H9 (cell line): ENCODE measurements at regions not wholly inside any gene's neighbourhood (a gene's known extent, or its start where the extent isn't known, plus 50 kb on each side); places are given as distances from the start of the nearest gene placed in this dataset.

Experiments used
- DNase-seq: peaks from one replicate; pipeline ENCODE4 v3.0.0-alpha.2; 2017
- H2AFZ ChIP-seq: one replicate; pipeline ENCODE4 v1.6.1; 2013; ENCODE audit warnings: mild to moderate bottlenecking, low read length, control low read depth, moderate library complexity
- H2AK5ac ChIP-seq: 2 replicates; pipeline ENCODE4 v1.6.1; 2013; ENCODE audit warnings: low read length, control low read depth, mixed read lengths; ENCODE audit not compliant: insufficient read length
- H2BK120ac ChIP-seq: one replicate; pipeline ENCODE4 v1.6.1; 2013; ENCODE audit warnings: low read depth, mild to moderate bottlenecking, low read length, control low read depth, inconsistent platforms; ENCODE audit not compliant: poor library complexity, severe bottlenecking
- H2BK12ac ChIP-seq: 2 replicates; pipeline ENCODE4 v1.6.1; 2013; ENCODE audit warnings: low read length, control low read depth, mixed read lengths, low read depth; ENCODE audit not compliant: insufficient read length
- H2BK15ac ChIP-seq: 2 replicates; pipeline ENCODE4 v1.6.1; 2013; ENCODE audit warnings: low read depth, low read length, control low read depth
- H2BK20ac ChIP-seq: one replicate; pipeline ENCODE4 v1.6.1; 2013; ENCODE audit warnings: low read depth, mild to moderate bottlenecking, low read length, control low read depth, inconsistent platforms; ENCODE audit not compliant: poor library complexity, severe bottlenecking
- H2BK5ac ChIP-seq: 2 replicates; pipeline ENCODE4 v1.6.1; 2013; ENCODE audit warnings: low read length, control low read depth, mixed read lengths; ENCODE audit not compliant: insufficient read length
- H3K14ac ChIP-seq: 2 replicates; pipeline ENCODE4 v1.6.1; 2013; ENCODE audit warnings: low read length, control low read depth; ENCODE audit not compliant: insufficient read depth
- H3K18ac ChIP-seq: 2 replicates; pipeline ENCODE4 v1.6.1; 2013; ENCODE audit warnings: low read depth, mild to moderate bottlenecking, mixed read lengths, low read length, control low read depth; ENCODE audit not compliant: insufficient read length
- H3K23ac ChIP-seq: 2 replicates; pipeline ENCODE4 v1.6.1; 2013; ENCODE audit warnings: low read length, control low read depth, mixed read lengths, low read depth; ENCODE audit not compliant: insufficient read length
- H3K23me2 ChIP-seq: 2 replicates; pipeline ENCODE4 v1.6.1; 2013; ENCODE audit warnings: low read depth, mild to moderate bottlenecking, mixed read lengths, low read length, control low read depth; ENCODE audit not compliant: insufficient read length, poor library complexity, severe bottlenecking
- H3K27ac ChIP-seq: 2 replicates; pipeline ENCODE4 v1.5.1; 2013; ENCODE audit warnings: low read length, control low read depth, mixed read lengths, low read depth; ENCODE audit not compliant: insufficient read length
- H3K27me3 ChIP-seq: 2 replicates; pipeline ENCODE4 v1.6.1; 2013; ENCODE audit warnings: low read length, control low read depth, inconsistent platforms; ENCODE audit not compliant: insufficient read depth
- H3K4ac ChIP-seq: 2 replicates; pipeline ENCODE4 v1.6.1; 2013; ENCODE audit warnings: low read depth, mild to moderate bottlenecking, control low read depth, inconsistent platforms, low read length, moderate library complexity
- H3K4me1 ChIP-seq: 2 replicates; pipeline ENCODE4 v1.6.1; 2013; ENCODE audit warnings: low read length, control low read depth, inconsistent platforms; ENCODE audit not compliant: insufficient read depth
- H3K4me2 ChIP-seq: 2 replicates; pipeline ENCODE4 v1.6.1; 2013; ENCODE audit warnings: low read length, control low read depth, mixed read lengths; ENCODE audit not compliant: insufficient read length, insufficient read depth
- H3K56ac ChIP-seq: 2 replicates; pipeline ENCODE4 v1.6.1; 2013; ENCODE audit warnings: low read depth, mild to moderate bottlenecking, mixed read lengths, low read length, control low read depth; ENCODE audit not compliant: insufficient read length
- H3K79me1 ChIP-seq: 2 replicates; pipeline ENCODE4 v1.6.1; 2013; ENCODE audit warnings: low read depth, mild to moderate bottlenecking, moderate library complexity, low read length, control low read depth, inconsistent platforms; ENCODE audit not compliant: insufficient read depth, poor library complexity, severe bottlenecking
- H3K79me2 ChIP-seq: 2 replicates; pipeline ENCODE4 v1.6.1; 2013; ENCODE audit warnings: low read length, control low read depth, inconsistent platforms; ENCODE audit not compliant: insufficient read depth
- H3K9ac ChIP-seq: 2 replicates; pipeline ENCODE4 v1.6.1; 2013; ENCODE audit warnings: low read length, control low read depth, mixed read lengths; ENCODE audit not compliant: insufficient read length; ENCODE audit errors: extremely low read depth
- H3K9me3 ChIP-seq: one replicate; pipeline ENCODE4 v1.6.1; 2013; ENCODE audit warnings: low read depth, low read length, inconsistent platforms; ENCODE audit not compliant: control insufficient read depth
- H3T11ph ChIP-seq: one replicate; pipeline ENCODE4 v1.6.1; 2013; ENCODE audit warnings: mild to moderate bottlenecking, low read length, control low read depth, inconsistent platforms
- H4K20me1 ChIP-seq: one replicate; pipeline ENCODE4 v1.6.1; 2013; ENCODE audit not compliant: control insufficient read depth, insufficient read length, insufficient read depth
- H4K5ac ChIP-seq: 2 replicates; pipeline ENCODE4 v1.6.1; 2013; ENCODE audit warnings: low read depth, mild to moderate bottlenecking, mixed read lengths, low read length, control low read depth; ENCODE audit not compliant: insufficient read length
- H4K8ac ChIP-seq: replicated peaks from 2 replicates; pipeline ENCODE4 v1.6.1; 2013; ENCODE audit warnings: low read length, control low read depth, mixed read lengths, low read depth; ENCODE audit not compliant: insufficient read length
- H4K91ac ChIP-seq: 2 replicates; pipeline ENCODE4 v1.6.1; 2013; ENCODE audit warnings: low read depth, mild to moderate bottlenecking, moderate library complexity, mixed read lengths, low read length, control low read depth; ENCODE audit not compliant: insufficient read length
- H3K27ac Mint-ChIP-seq, 3 experiments: 2 replicates in 2 of 3; 3 replicates in 1 of 3; pipeline ENCODE4 v1.8.0; 2020 to 2021; ENCODE audit warnings: mixed read lengths in 3 of 3, mild to moderate bottlenecking in 1 of 3, moderate library complexity in 1 of 3
- H3K27me3 Mint-ChIP-seq: 2 replicates; pipeline ENCODE4 v1.8.0; 2021; ENCODE audit warnings: low read depth, mild to moderate bottlenecking, moderate library complexity, mixed read lengths
- H3K36me3 Mint-ChIP-seq, 3 experiments: 2 replicates in 2 of 3; 3 replicates in 1 of 3; pipeline ENCODE4 v1.8.0; 2020 to 2021; ENCODE audit warnings: low read depth in 3 of 3, mixed read lengths in 3 of 3; ENCODE audit not compliant: insufficient read depth in 1 of 3
- H3K4me1 Mint-ChIP-seq, 2 experiments: 2 replicates each; pipeline ENCODE4 v1.8.0; 2020; ENCODE audit warnings: mixed read lengths in 2 of 2
- H3K4me3 Mint-ChIP-seq, 2 experiments: 2 replicates in 1 of 2; 3 replicates in 1 of 2; pipeline ENCODE4 v1.8.0; 2020 to 2021; ENCODE audit warnings: mild to moderate bottlenecking in 2 of 2, mixed read lengths in 2 of 2, moderate library complexity in 1 of 2
- H3K9me3 Mint-ChIP-seq, 2 experiments: 2 replicates in 1 of 2; 3 replicates in 1 of 2; pipeline ENCODE4 v1.8.0; 2020; ENCODE audit warnings: mild to moderate bottlenecking in 2 of 2, mixed read lengths in 2 of 2, moderate library complexity in 1 of 2
- CTCF ChIP-seq: fragments of 200-600 bp; sonication (generic); conservative IDR thresholded peaks from 3 replicates; pipeline ENCODE4 v1.8.0; 2021; ENCODE audit warnings: antibody characterized with exemption, mild to moderate bottlenecking
- WGBS: extraction: QIAGEN DNeasy Blood & Tissue Kit; methylation state at CpG from one replicate; pipeline ENCODE4 v1.1.7; 2013; ENCODE audit warnings: missing lambda C conversion rate, low lambda C conversion rate, mixed read lengths; ENCODE audit not compliant: insufficient read length; ENCODE audit errors: extremely low coverage; 5-methylcytosine and 5-hydroxymethylcytosine counted together

- no peak for DNase-seq
- no peaks in the 10 kb centered on the region for H3K79me1 ChIP-seq
- H4K5ac ChIP-seq: no peak overlapping the region
- H3K27ac Mint-ChIP-seq: no peak overlapping the region
- H3K27me3 ChIP-seq: no peaks in the 10 kb centered on the region
- no peak overlapping the region for H3K27ac ChIP-seq
- no peak overlapping the region for H3K18ac ChIP-seq
- H4K91ac ChIP-seq: no peak overlapping the region
- H2AFZ ChIP-seq: no peak overlapping the region
- H3K23ac ChIP-seq: no peak overlapping the region
- H2BK15ac ChIP-seq: no peak overlapping the region
- H3T11ph ChIP-seq: no peak overlapping the region
- no CpG with 5 or more reads among the region's 1 CpG for WGBS
- H2BK120ac ChIP-seq: no peak overlapping the region
- H2AK5ac ChIP-seq: no peak overlapping the region
- no peaks in the 10 kb centered on the region; the same call in 1 of the 2 replicates for H3K27me3 Mint-ChIP-seq
- H3K9me3 ChIP-seq: no peaks in the 10 kb centered on the region
- no peaks in the 10 kb centered on the region for H3K79me2 ChIP-seq
- no peak overlapping the region for H4K8ac ChIP-seq
- H3K4me1 ChIP-seq: no peaks in the 10 kb centered on the region
- H3K36me3 Mint-ChIP-seq: no peaks in the 10 kb centered on the region; a peak in 1 of 7 replicates
- no peak overlapping the region for H2BK12ac ChIP-seq
- H3K4me1 Mint-ChIP-seq: no peaks in the 10 kb centered on the region; a peak in 1 of 4 replicates
- H3K4me3 Mint-ChIP-seq: no peak overlapping the region
- H2BK5ac ChIP-seq: no peak overlapping the region
- H3K56ac ChIP-seq: no peak overlapping the region
- no peak overlapping the region for H2BK20ac ChIP-seq
- no peaks in the 10 kb centered on the region for H4K20me1 ChIP-seq
- no peak for TF ChIP-seq CTCF
- no peak overlapping the region for H3K4ac ChIP-seq
- no peak overlapping the region for H3K4me2 ChIP-seq
- H3K9me3 Mint-ChIP-seq: no peaks in the 10 kb centered on the region
- H3K9ac ChIP-seq: no peak overlapping the region
- H3K14ac ChIP-seq: no peak overlapping the region
- no peaks in the 10 kb centered on the region for H3K23me2 ChIP-seq
Observed at GRCh38 chr21:18970416-18970815, 566.8 kb upstream of the TMPRSS15 start.
